ENCODE measurements at regions not wholly inside any gene's neighbourhood (a gene's known extent, or its start where the extent isn't known, plus 50 kb on each side); places are given as distances from the start of the nearest gene placed in this dataset.

DNA sequence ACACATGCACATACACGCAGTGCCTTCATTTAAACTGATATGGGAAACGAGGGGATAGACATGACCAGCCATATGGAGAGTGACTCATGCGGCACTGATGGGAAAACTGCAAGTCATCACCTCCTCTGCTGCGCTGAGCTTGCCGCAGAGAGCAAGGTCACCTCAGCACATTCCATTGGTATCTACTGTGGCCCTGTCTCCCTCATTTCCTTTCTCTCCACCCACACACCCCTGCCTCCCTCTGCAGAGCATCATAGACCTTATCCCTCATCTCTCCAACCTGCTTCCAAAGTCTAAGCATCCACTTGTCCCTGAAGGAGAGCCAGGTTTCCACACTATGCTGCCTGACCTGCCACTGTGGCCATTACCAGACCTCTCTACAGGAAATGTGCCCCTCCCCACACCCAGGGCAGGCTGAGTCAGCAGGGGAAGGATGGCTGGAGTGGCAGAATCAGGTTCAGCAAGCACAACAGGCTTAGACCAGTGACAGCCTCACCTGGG, 116.9 kb upstream of the SNX19 start (continued):
- TF ChIP-seq, protein P1, sequence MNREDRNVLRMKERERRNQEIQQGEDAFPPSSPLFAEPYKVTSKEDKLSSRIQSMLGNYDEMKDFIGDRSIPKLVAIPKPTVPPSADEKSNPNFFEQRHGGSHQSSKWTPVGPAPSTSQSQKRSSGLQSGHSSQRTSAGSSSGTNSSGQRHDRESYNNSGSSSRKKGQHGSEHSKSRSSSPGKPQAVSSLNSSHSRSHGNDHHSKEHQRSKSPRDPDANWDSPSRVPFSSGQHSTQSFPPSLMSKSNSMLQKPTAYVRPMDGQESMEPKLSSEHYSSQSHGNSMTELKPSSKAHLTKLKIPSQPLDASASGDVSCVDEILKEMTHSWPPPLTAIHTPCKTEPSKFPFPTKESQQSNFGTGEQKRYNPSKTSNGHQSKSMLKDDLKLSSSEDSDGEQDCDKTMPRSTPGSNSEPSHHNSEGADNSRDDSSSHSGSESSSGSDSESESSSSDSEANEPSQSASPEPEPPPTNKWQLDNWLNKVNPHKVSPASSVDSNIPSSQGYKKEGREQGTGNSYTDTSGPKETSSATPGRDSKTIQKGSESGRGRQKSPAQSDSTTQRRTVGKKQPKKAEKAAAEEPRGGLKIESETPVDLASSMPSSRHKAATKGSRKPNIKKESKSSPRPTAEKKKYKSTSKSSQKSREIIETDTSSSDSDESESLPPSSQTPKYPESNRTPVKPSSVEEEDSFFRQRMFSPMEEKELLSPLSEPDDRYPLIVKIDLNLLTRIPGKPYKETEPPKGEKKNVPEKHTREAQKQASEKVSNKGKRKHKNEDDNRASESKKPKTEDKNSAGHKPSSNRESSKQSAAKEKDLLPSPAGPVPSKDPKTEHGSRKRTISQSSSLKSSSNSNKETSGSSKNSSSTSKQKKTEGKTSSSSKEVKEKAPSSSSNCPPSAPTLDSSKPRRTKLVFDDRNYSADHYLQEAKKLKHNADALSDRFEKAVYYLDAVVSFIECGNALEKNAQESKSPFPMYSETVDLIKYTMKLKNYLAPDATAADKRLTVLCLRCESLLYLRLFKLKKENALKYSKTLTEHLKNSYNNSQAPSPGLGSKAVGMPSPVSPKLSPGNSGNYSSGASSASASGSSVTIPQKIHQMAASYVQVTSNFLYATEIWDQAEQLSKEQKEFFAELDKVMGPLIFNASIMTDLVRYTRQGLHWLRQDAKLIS (CRISPR knock-in tag; IDR thresholded peaks at IDR 0.05) = no peak
- TF ChIP-seq U2AF1 (optimal IDR thresholded peaks at IDR 0.05; ENCODE audit: low read depth, low read length) (no peak), RBM15 (IDR thresholded peaks at IDR 0.05; ENCODE audit: insufficient read depth, low read length) (no peak), ZNF57 (CRISPR knock-in tag; IDR thresholded peaks at IDR 0.05) (no peak), RFX5 (IDR thresholded peaks at IDR 0.05; ENCODE audit: low read depth, low read length) (no peak), KDM1A (IDR thresholded peaks at IDR 0.05) (peak in 1 of 2 experiments; percentile 48; a peak in 1 of 4 replicates), NR4A1 (CRISPR knock-in tag; IDR thresholded peaks at IDR 0.05) (no peak), NR4A1 (tag; IDR thresholded peaks at IDR 0.05) (no peak), CXXC5 (CRISPR knock-in tag; IDR thresholded peaks at IDR 0.05) (no peak)
- TF ChIP-seq, protein P2, sequence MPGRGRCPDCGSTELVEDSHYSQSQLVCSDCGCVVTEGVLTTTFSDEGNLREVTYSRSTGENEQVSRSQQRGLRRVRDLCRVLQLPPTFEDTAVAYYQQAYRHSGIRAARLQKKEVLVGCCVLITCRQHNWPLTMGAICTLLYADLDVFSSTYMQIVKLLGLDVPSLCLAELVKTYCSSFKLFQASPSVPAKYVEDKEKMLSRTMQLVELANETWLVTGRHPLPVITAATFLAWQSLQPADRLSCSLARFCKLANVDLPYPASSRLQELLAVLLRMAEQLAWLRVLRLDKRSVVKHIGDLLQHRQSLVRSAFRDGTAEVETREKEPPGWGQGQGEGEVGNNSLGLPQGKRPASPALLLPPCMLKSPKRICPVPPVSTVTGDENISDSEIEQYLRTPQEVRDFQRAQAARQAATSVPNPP (IDR thresholded peaks at IDR 0.05; ENCODE audit: borderline replicate concordance, insufficient read depth, insufficient read length) = no peak
- TF ChIP-seq, protein P3, sequence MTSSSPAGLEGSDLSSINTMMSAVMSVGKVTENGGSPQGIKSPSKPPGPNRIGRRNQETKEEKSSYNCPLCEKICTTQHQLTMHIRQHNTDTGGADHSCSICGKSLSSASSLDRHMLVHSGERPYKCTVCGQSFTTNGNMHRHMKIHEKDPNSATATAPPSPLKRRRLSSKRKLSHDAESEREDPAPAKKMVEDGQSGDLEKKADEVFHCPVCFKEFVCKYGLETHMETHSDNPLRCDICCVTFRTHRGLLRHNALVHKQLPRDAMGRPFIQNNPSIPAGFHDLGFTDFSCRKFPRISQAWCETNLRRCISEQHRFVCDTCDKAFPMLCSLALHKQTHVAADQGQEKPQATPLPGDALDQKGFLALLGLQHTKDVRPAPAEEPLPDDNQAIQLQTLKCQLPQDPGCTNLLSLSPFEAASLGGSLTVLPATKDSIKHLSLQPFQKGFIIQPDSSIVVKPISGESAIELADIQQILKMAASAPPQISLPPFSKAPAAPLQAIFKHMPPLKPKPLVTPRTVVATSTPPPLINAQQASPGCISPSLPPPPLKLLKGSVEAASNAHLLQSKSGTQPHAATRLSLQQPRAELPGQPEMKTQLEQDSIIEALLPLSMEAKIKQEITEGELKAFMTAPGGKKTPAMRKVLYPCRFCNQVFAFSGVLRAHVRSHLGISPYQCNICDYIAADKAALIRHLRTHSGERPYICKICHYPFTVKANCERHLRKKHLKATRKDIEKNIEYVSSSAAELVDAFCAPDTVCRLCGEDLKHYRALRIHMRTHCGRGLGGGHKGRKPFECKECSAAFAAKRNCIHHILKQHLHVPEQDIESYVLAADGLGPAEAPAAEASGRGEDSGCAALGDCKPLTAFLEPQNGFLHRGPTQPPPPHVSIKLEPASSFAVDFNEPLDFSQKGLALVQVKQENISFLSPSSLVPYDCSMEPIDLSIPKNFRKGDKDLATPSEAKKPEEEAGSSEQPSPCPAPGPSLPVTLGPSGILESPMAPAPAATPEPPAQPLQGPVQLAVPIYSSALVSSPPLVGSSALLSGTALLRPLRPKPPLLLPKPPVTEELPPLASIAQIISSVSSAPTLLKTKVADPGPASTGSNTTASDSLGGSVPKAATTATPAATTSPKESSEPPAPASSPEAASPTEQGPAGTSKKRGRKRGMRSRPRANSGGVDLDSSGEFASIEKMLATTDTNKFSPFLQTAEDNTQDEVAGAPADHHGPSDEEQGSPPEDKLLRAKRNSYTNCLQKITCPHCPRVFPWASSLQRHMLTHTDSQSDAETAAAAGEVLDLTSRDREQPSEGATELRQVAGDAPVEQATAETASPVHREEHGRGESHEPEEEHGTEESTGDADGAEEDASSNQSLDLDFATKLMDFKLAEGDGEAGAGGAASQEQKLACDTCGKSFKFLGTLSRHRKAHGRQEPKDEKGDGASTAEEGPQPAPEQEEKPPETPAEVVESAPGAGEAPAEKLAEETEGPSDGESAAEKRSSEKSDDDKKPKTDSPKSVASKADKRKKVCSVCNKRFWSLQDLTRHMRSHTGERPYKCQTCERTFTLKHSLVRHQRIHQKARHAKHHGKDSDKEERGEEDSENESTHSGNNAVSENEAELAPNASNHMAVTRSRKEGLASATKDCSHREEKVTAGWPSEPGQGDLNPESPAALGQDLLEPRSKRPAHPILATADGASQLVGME (CRISPR knock-in tag; IDR thresholded peaks at IDR 0.05) = no peak
- TF ChIP-seq, protein P4, sequence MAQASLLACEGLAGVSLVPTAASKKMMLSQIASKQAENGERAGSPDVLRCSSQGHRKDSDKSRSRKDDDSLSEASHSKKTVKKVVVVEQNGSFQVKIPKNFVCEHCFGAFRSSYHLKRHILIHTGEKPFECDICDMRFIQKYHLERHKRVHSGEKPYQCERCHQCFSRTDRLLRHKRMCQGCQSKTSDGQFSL (CRISPR knock-in tag; IDR thresholded peaks at IDR 0.05) = no peak
- TF ChIP-seq, protein P4 (tag; IDR thresholded peaks at IDR 0.05) = no peak
- TF ChIP-seq, protein P5, sequence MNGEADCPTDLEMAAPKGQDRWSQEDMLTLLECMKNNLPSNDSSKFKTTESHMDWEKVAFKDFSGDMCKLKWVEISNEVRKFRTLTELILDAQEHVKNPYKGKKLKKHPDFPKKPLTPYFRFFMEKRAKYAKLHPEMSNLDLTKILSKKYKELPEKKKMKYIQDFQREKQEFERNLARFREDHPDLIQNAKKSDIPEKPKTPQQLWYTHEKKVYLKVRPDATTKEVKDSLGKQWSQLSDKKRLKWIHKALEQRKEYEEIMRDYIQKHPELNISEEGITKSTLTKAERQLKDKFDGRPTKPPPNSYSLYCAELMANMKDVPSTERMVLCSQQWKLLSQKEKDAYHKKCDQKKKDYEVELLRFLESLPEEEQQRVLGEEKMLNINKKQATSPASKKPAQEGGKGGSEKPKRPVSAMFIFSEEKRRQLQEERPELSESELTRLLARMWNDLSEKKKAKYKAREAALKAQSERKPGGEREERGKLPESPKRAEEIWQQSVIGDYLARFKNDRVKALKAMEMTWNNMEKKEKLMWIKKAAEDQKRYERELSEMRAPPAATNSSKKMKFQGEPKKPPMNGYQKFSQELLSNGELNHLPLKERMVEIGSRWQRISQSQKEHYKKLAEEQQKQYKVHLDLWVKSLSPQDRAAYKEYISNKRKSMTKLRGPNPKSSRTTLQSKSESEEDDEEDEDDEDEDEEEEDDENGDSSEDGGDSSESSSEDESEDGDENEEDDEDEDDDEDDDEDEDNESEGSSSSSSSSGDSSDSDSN (IDR thresholded peaks at IDR 0.05; ENCODE audit: borderline replicate concordance in 1 of 2, low read depth in 2 of 2, low read length in 2 of 2) = no peak

All from K562 (cell line).